CD4-positive, alpha-beta T cell (primary cell): ENCODE measurements at regions not wholly inside any gene's neighbourhood (a gene's known extent, or its start where the extent isn't known, plus 50 kb on each side); places are given as distances from the start of the nearest gene placed in this dataset.

Experiments used
- ATAC-seq: fragments of 200-7000 bp; cut with Tn5 transposase; one replicate; pipeline ENCODE4 v1.10.0; 2022; ENCODE audit warnings: mild to moderate bottlenecking; ENCODE audit not compliant: poor library complexity
- CTCF ChIA-PET: fragments of 350-600 bp; sonication (Branson Sonifier 250); formaldehyde crosslinking; loops from one replicate; lab custom pipeline; 2021; ENCODE audit warnings: antibody characterized with exemption, inconsistent platforms; lab: Charles Lee
- POLR2A ChIA-PET: fragments of 350-600 bp; sonication (Branson Sonifier 250); formaldehyde crosslinking; loops from one replicate; lab custom pipeline; 2021; ENCODE audit warnings: antibody characterized with exemption, inconsistent platforms; lab: Charles Lee
- DNase-seq, 14 experiments: peaks; one replicate each; pipeline ENCODE4 v3.0.0-alpha.2; 2013 to 2020; ENCODE audit warnings: mixed read lengths in 2 of 14
- H3K27ac ChIP-seq, 2 donors: one replicate each; pipeline versions ENCODE4 v1.5.1 to v1.7.0; 2013; ENCODE audit warnings: low read length in 2 of 2, low read depth in 1 of 2, mild to moderate bottlenecking in 1 of 2
- H3K27me3 ChIP-seq, 2 experiments: 1 replicate in 1 of 2; 2 replicates in 1 of 2; pipeline versions ENCODE4 v1.6.1 to v1.7.0; 2013; ENCODE audit warnings: low read length in 2 of 2, control low read depth in 1 of 2, mild to moderate bottlenecking in 1 of 2, moderate library complexity in 1 of 2; ENCODE audit not compliant: insufficient read depth in 2 of 2, control insufficient read depth in 1 of 2
- H3K36me3 ChIP-seq: one replicate; pipeline ENCODE4 v1.6.1; 2013; ENCODE audit warnings: low read length, control low read depth; ENCODE audit not compliant: insufficient read depth
- H3K4me1 ChIP-seq: one replicate; pipeline ENCODE4 v1.6.1; 2013; ENCODE audit warnings: low read length, control low read depth; ENCODE audit not compliant: insufficient read depth
- H3K4me3 ChIP-seq: one replicate; pipeline ENCODE4 v1.5.1; 2013; ENCODE audit warnings: mild to moderate bottlenecking, low read length, moderate library complexity
- H3K9me3 ChIP-seq, 2 experiments: 1 replicate in 1 of 2; 2 replicates in 1 of 2; pipeline versions ENCODE4 v1.6.1 to v1.7.0; 2013; ENCODE audit warnings: low read length in 2 of 2, mild to moderate bottlenecking in 2 of 2, control low read depth in 1 of 2, moderate library complexity in 1 of 2; ENCODE audit not compliant: control insufficient read depth in 1 of 2, insufficient read depth in 1 of 2
- H3K27ac Mint-ChIP-seq: one replicate; pipeline ENCODE4 v1.8.0; 2020; ENCODE audit warnings: mixed read lengths
- H3K27me3 Mint-ChIP-seq: one replicate; pipeline ENCODE4 v1.8.0; 2021; ENCODE audit warnings: mixed read lengths
- H3K36me3 Mint-ChIP-seq: one replicate; pipeline ENCODE4 v1.8.0; 2021; ENCODE audit warnings: low read depth, mixed read lengths
- H3K4me1 Mint-ChIP-seq: one replicate; pipeline ENCODE4 v1.8.0; 2021; ENCODE audit warnings: low read depth, mixed read lengths
- H3K4me3 Mint-ChIP-seq: one replicate; pipeline ENCODE4 v1.8.0; 2020; ENCODE audit warnings: mild to moderate bottlenecking, mixed read lengths
- H3K9me3 Mint-ChIP-seq: one replicate; pipeline ENCODE4 v1.8.0; 2020; ENCODE audit warnings: mixed read lengths
- CTCF ChIP-seq: fragments of 200-600 bp; IDR thresholded peaks from one replicate; pipeline ENCODE4 v1.8.0; 2022; ENCODE audit warnings: antibody characterized with exemption, mild to moderate bottlenecking
- intact Hi-C, 2 experiments: fragments of 100-400 bp; cut with DNase I in 1 of 2; cut with micrococcal nuclease in 1 of 2; formaldehyde crosslinking; loops; one replicate each; pipeline versions ENCODE4 v1.15.1 to v1.9.0; 2023 to 2025; cut with DNase I, micrococcal nuclease

- DNase-seq: no peak
- Mint-ChIP-seq H3K27me3 (no peaks in the 10 kb centered on the region), H3K36me3 (no peaks in the 10 kb centered on the region), H3K4me1 (peaks cover 17% of the 10 kb centered on the region), H3K9me3 (no peaks in the 10 kb centered on the region), H3K27ac (no peak overlapping the region), H3K4me3 (no peak overlapping the region)
- peaks cover 0 to 3% of the 10 kb centered on the region in 2 experiments for H3K9me3 ChIP-seq
- intact Hi-C loops: no loop called here
- no peak for TF ChIP-seq CTCF
- H3K27ac ChIP-seq: no peak overlapping the region
- CTCF ChIA-PET: no interaction called here
- H3K4me1 ChIP-seq: no peaks in the 10 kb centered on the region
- no peak overlapping the region for H3K4me3 ChIP-seq
- POLR2A ChIA-PET: no interaction called here
- no peaks in the 10 kb centered on the region for H3K36me3 ChIP-seq
- ATAC-seq: no peak
- H3K27me3 ChIP-seq: no peaks in the 10 kb centered on the region
Observed at GRCh38 chr13:85537601-85538000, 261.6 kb downstream of the SLITRK6 start.

DNA sequence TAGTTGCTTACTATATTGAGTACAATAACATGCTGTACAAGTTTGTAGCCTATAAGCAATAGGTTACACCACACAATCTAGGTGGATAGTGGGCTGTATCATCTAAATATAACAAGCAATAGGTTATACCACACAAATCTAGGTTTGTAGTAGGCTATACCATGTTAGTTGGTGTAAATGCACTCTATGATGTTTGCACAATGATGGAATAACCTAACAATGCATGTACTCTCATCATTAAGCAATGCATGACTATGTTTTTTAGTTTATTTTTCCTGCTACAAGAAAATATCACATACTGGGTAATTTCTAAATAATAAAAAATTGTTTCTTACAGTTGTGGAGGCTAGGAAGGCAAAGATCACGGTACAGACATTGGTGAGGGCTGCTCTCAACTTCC, 262.5 kb downstream of the SLITRK6 start:
- H3K27me3 ChIP-seq: no peaks in the 10 kb centered on the region
- Mint-ChIP-seq H3K4me3 (no peak overlapping the region), H3K36me3 (no peaks in the 10 kb centered on the region), H3K9me3 (no peaks in the 10 kb centered on the region), H3K27me3 (no peaks in the 10 kb centered on the region), H3K4me1 (peaks cover 11% of the 10 kb centered on the region), H3K27ac (no peak overlapping the region)
- POLR2A ChIA-PET: no interaction called here
- H3K4me3 ChIP-seq: no peak overlapping the region
- H3K9me3 ChIP-seq: no peaks in the 10 kb centered on the region
- no peak for ATAC-seq
- H3K27ac ChIP-seq: no peak overlapping the region
- CTCF ChIA-PET: no interaction called here
- no peaks in the 10 kb centered on the region for H3K36me3 ChIP-seq
- no peaks in the 10 kb centered on the region for H3K4me1 ChIP-seq
- no peak for DNase-seq
- intact Hi-C loops: no loop called here
- TF ChIP-seq CTCF: no peak

- no peaks in the 10 kb centered on the region for H3K27me3 Mint-ChIP-seq
- no peak for ATAC-seq
Observed at GRCh38 chr13:85535316-85536084, 263.7 kb downstream of the SLITRK6 start.

More at GRCh38 chr13:85535316-85536084, 263.7 kb downstream of the SLITRK6 start:
- Histone ChIP-seq H3K27me3 (no peaks in the 10 kb centered on the region), H3K27ac (no peak overlapping the region), H3K4me1 (no peaks in the 10 kb centered on the region), H3K4me3 (no peak overlapping the region), H3K36me3 (no peaks in the 10 kb centered on the region), H3K9me3 (no peaks in the 10 kb centered on the region)
- Mint-ChIP-seq H3K4me1 (no peaks in the 10 kb centered on the region), H3K36me3 (no peaks in the 10 kb centered on the region), H3K4me3 (no peak overlapping the region), H3K9me3 (no peaks in the 10 kb centered on the region), H3K27ac (no peak overlapping the region)
- no peak for DNase-seq
- no peak for TF ChIP-seq CTCF
- POLR2A ChIA-PET: no interaction called here
- intact Hi-C loops: no loop called here
- CTCF ChIA-PET: no interaction called here
